ENCODE measurements at regions not wholly inside any gene's neighbourhood (a gene's known extent, or its start where the extent isn't known, plus 50 kb on each side); places are given as distances from the start of the nearest gene placed in this dataset.

DNA sequence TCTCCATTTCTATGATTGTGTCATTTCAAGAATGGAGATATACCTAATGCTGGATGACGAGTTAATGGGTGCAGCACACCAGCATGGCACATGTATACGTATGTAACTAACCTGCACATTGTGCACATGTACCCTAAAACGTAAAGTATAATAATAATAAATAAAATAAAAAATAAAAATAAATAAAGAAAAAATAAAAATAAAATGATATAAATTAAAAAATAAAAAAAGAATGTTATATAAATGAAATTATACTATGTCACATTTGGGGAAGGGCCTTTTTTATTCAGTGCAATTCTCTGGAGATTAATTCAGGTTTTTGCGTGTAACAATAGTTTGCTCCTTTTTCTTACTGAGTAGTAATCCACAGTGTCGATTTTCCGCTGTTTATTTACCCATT, 763.5 kb upstream of the POU3F3 start:
- TF ChIP-seq ESRRG (CRISPR knock-in tag; IDR thresholded peaks at IDR 0.05): no peak
- no peak for TF ChIP-seq ZNF8 (CRISPR knock-in tag; IDR thresholded peaks at IDR 0.05)
- no peak for TF ChIP-seq BACH2 (CRISPR knock-in tag; IDR thresholded peaks at IDR 0.05; ENCODE audit: borderline replicate concordance)
- TF ChIP-seq RARB (CRISPR knock-in tag; IDR thresholded peaks at IDR 0.05): no peak
- TF ChIP-seq GLIS3 (CRISPR knock-in tag; IDR thresholded peaks at IDR 0.05): no peak
- TF ChIP-seq, protein P1, sequence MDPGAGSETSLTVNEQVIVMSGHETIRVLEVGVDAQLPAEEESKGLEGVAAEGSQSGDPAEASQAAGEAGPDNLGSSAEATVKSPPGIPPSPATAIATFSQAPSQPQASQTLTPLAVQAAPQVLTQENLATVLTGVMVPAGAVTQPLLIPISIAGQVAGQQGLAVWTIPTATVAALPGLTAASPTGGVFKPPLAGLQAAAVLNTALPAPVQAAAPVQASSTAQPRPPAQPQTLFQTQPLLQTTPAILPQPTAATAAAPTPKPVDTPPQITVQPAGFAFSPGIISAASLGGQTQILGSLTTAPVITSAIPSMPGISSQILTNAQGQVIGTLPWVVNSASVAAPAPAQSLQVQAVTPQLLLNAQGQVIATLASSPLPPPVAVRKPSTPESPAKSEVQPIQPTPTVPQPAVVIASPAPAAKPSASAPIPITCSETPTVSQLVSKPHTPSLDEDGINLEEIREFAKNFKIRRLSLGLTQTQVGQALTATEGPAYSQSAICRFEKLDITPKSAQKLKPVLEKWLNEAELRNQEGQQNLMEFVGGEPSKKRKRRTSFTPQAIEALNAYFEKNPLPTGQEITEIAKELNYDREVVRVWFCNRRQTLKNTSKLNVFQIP (CRISPR knock-in tag; IDR thresholded peaks at IDR 0.05; ENCODE audit: borderline replicate concordance, low read depth): no peak
- TF ChIP-seq TCF4 (CRISPR knock-in tag; IDR thresholded peaks at IDR 0.05; ENCODE audit: borderline replicate concordance): no peak
- TF ChIP-seq CSDC2 (CRISPR knock-in tag; IDR thresholded peaks at IDR 0.05): no peak
- TF ChIP-seq, protein P2, sequence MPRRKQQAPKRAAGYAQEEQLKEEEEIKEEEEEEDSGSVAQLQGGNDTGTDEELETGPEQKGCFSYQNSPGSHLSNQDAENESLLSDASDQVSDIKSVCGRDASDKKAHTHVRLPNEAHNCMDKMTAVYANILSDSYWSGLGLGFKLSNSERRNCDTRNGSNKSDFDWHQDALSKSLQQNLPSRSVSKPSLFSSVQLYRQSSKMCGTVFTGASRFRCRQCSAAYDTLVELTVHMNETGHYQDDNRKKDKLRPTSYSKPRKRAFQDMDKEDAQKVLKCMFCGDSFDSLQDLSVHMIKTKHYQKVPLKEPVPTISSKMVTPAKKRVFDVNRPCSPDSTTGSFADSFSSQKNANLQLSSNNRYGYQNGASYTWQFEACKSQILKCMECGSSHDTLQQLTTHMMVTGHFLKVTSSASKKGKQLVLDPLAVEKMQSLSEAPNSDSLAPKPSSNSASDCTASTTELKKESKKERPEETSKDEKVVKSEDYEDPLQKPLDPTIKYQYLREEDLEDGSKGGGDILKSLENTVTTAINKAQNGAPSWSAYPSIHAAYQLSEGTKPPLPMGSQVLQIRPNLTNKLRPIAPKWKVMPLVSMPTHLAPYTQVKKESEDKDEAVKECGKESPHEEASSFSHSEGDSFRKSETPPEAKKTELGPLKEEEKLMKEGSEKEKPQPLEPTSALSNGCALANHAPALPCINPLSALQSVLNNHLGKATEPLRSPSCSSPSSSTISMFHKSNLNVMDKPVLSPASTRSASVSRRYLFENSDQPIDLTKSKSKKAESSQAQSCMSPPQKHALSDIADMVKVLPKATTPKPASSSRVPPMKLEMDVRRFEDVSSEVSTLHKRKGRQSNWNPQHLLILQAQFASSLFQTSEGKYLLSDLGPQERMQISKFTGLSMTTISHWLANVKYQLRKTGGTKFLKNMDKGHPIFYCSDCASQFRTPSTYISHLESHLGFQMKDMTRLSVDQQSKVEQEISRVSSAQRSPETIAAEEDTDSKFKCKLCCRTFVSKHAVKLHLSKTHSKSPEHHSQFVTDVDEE (CRISPR knock-in tag; IDR thresholded peaks at IDR 0.05): no peak
- no peak for TF ChIP-seq ISL1 (CRISPR knock-in tag; IDR thresholded peaks at IDR 0.05)
- no peak for TF ChIP-seq SNAI2 (CRISPR knock-in tag; IDR thresholded peaks at IDR 0.05)
- TF ChIP-seq ZFP3 (CRISPR knock-in tag; IDR thresholded peaks at IDR 0.05): no peak
- ATAC-seq: no peak

- no peak for TF ChIP-seq ISL1 (CRISPR knock-in tag; IDR thresholded peaks at IDR 0.05)
- no peak for TF ChIP-seq RARB (CRISPR knock-in tag; IDR thresholded peaks at IDR 0.05)
- no peak for TF ChIP-seq ZFP30 (CRISPR knock-in tag; IDR thresholded peaks at IDR 0.05)
- TF ChIP-seq ZNF8 (CRISPR knock-in tag; IDR thresholded peaks at IDR 0.05): no peak
- no peak for TF ChIP-seq SNAI2 (CRISPR knock-in tag; IDR thresholded peaks at IDR 0.05)
- no peak for TF ChIP-seq ZNF70 (CRISPR knock-in tag; IDR thresholded peaks at IDR 0.05)
- no peak for TF ChIP-seq TOX (CRISPR knock-in tag; IDR thresholded peaks at IDR 0.05; ENCODE audit: borderline replicate concordance)
- TF ChIP-seq, protein P1 (CRISPR knock-in tag; IDR thresholded peaks at IDR 0.05; ENCODE audit: borderline replicate concordance, low read depth): no peak
- no peak for TF ChIP-seq ESRRG (CRISPR knock-in tag; IDR thresholded peaks at IDR 0.05)
- no peak for TF ChIP-seq CSRNP3 (CRISPR knock-in tag; IDR thresholded peaks at IDR 0.05)
- no peak for TF ChIP-seq BACH2 (CRISPR knock-in tag; IDR thresholded peaks at IDR 0.05; ENCODE audit: borderline replicate concordance)
- no peak for TF ChIP-seq OSR1 (CRISPR knock-in tag; IDR thresholded peaks at IDR 0.05)
- TF ChIP-seq, protein P3, sequence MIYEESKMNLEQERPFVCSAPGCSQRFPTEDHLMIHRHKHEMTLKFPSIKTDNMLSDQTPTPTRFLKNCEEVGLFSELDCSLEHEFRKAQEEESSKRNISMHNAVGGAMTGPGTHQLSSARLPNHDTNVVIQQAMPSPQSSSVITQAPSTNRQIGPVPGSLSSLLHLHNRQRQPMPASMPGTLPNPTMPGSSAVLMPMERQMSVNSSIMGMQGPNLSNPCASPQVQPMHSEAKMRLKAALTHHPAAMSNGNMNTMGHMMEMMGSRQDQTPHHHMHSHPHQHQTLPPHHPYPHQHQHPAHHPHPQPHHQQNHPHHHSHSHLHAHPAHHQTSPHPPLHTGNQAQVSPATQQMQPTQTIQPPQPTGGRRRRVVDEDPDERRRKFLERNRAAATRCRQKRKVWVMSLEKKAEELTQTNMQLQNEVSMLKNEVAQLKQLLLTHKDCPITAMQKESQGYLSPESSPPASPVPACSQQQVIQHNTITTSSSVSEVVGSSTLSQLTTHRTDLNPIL (CRISPR knock-in tag; IDR thresholded peaks at IDR 0.05; ENCODE audit: low read depth): no peak
- no peak for TF ChIP-seq ZNF565 (CRISPR knock-in tag; conservative IDR thresholded peaks at IDR 0.05; ENCODE audit: low read depth)
- TF ChIP-seq PPARA (CRISPR knock-in tag; IDR thresholded peaks at IDR 0.05; ENCODE audit: borderline replicate concordance): no peak
- no peak for ATAC-seq
These were observed 762.0 kb upstream of the POU3F3 start for GRCh38 chr2:104091894-104092293.

DNA sequence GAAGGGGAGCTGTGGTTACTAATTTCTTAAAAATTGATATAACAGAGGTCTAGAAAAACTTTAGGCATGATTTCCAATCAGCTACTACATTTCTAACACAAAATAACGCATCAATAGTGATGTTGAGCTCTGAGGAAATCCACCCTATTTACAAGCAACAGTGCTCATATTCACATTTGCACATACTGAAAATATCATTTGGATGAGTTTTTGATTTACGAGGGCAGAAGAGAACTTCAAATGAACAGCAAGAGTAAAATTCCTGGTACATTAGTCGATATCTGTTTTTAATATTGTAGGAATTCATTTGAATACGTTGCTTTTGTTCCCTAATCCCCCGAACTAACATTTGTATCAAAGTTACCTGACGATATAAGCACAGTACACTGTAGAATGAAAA, 761.0 kb upstream of the POU3F3 start:
- TF ChIP-seq, protein P2 (CRISPR knock-in tag; IDR thresholded peaks at IDR 0.05): no peak
- TF ChIP-seq OSR1 (CRISPR knock-in tag; IDR thresholded peaks at IDR 0.05) (no peak), SNAI2 (CRISPR knock-in tag; IDR thresholded peaks at IDR 0.05) (no peak), PPARA (CRISPR knock-in tag; IDR thresholded peaks at IDR 0.05; ENCODE audit: borderline replicate concordance) (no peak)
- TF ChIP-seq, protein P1 (CRISPR knock-in tag; IDR thresholded peaks at IDR 0.05; ENCODE audit: borderline replicate concordance, low read depth): no peak
- TF ChIP-seq, protein P3 (CRISPR knock-in tag; IDR thresholded peaks at IDR 0.05; ENCODE audit: low read depth): no peak
- ATAC-seq: no peak

Data from SK-N-SH treated with all-trans-retinoic acid at 6 μM for 48 hours (cell line).